Inflammatory macrophage treated with lipopolysaccharide for 4 hours (primary cell): ENCODE measurements at regions not wholly inside any gene's neighbourhood (a gene's known extent, or its start where the extent isn't known, plus 50 kb on each side); places are given as distances from the start of the nearest gene placed in this dataset.
"Not testable (repeated sequence)": the region's sequence is repeated elsewhere in the genome, so short reads cannot be mapped to it uniquely, and the experiment has no call there.

Experiments
- DNase-seq: peaks from one replicate; pipeline ENCODE4 v3.0.0-alpha.2; 2020

DNA sequence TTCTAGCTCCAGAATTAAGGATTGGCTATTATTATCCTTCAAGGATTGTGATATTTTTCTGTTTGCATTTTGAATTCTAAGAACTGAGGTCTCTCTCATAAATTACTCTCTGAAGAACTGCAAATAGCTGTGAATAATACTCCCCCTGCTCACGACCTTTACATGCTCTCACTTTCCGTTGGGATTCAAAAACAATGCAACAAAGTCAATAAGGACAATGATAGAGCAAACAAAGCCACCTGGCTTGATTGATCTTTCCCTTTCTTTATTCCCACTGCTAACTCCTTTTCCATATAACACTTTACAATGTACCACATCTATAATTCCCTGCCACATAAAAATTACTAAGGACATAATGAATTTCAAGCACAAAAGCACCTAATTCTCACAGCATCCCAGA lies 523.0 kb upstream of the CA10 start:
- no peak for DNase-seq

DNA sequence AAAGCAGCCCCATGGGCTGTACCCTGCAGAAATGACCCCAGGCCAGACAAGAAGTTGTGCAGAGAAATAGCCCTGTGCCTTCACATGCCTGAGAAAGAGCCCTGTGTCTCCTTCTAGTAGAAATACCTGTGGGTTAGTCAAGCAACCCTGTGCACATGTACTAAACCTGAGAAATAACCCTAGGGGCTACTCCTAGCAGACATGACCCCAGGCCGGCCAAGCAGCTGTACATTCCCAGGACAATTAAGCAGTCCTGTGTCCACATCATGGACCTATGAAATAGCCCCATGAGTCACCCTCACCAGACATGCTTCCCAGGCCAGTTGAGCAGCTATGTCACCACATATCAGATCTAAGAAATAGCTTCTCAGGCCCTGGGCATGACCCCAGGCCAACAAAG lies 519.7 kb upstream of the CA10 start:
- DNase-seq, result no peak

DNA sequence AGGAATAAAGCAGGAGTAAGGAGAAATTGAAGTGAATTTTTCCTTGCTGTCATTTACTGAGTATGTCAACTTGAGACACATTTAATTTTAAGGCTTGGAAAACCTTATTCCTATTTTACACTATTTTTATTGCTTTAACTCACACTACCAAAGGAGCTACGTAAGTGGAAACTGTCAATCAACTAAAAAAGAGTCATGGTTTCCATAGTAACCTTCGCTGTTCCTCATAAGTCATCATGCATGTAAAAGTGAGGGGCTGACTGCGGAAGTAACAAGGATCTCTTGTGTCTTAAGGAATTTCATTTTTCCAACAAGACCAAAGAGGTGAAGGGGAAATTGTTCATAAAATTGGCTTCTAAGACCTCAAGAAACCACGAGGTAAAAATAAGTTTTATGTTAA lies 516.2 kb upstream of the CA10 start:
- DNase-seq, result no peak

- no peak for DNase-seq
These were observed 515.3 kb upstream of the CA10 start for GRCh38 chr17:52673791-52674190.

DNA sequence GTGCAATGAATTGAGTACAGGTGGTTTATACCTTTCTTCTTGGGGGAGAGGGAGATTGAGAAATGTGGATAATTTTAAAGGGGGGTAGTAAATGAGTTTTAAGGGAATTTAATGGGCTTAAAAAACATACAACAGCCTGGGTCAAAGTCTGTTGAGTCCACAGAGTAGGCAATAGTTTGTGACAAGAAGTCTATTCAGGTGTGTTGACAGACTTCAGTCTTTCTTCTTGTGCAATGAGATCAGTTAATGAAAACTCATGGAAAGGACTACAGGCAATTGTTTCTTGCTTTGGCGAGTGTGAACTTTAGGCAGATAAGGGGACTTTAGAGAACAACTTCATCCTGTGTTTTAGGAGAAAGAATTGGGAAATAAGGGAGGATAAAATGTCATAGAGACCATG lies 507.8 kb upstream of the CA10 start:
- no peak for DNase-seq

DNA sequence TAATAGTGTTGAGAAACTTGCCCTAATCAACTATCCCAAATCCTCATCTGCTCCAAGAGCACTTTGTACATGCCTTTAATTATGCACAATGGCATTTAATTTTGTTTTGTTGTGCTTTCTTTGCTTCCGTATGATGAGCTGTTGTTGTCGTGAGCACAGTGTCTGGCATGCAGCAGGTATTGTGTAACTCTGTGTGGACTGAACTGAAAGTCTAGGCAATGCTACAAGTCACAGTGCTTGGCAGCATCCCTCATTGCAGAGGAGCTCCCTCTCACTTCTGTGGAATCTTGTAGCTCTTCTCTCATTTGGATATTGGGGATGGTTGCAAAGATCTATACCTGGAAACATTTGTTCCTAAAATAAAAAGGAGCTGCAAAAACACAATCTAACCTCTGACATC lies 502.2 kb upstream of the CA10 start:
- no peak for DNase-seq

- DNase-seq, result no peak
These were observed 494.5 kb upstream of the CA10 start for GRCh38 chr17:52653014-52653413.

GRCh38 chr17:52648995-52649394 lies 490.5 kb upstream of the CA10 start:
- DNase-seq, result no peak

GRCh38 chr17:52647411-52647810 lies 488.9 kb upstream of the CA10 start:
- no peak for DNase-seq

GRCh38 chr17:52636443-52636842 lies 477.9 kb upstream of the CA10 start:
- no peak for DNase-seq

GRCh38 chr17:52606590-52606989 lies 448.1 kb upstream of the CA10 start:
- DNase-seq, result no peak

GRCh38 chr17:52606098-52606497 lies 447.6 kb upstream of the CA10 start:
- no peak for DNase-seq

DNA sequence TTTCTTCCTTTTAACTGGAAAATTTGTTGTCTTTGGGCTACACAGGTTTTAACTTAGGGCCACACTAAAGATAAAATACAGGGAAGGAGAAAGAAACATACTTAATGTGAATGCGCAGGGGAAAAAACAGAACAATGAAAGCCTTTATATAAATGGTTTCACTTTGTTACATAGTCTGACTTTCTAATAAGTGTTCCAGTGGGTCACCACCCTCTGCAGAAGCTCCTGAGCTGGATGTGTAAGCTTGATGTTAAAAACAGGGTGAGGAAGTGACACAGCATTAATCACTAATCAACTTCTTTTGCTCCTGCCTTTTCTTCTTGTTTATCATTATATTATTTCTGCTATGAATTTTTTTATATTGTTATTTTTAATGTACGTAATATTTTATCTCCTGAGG lies 445.6 kb upstream of the CA10 start:
- no peak for DNase-seq

DNA sequence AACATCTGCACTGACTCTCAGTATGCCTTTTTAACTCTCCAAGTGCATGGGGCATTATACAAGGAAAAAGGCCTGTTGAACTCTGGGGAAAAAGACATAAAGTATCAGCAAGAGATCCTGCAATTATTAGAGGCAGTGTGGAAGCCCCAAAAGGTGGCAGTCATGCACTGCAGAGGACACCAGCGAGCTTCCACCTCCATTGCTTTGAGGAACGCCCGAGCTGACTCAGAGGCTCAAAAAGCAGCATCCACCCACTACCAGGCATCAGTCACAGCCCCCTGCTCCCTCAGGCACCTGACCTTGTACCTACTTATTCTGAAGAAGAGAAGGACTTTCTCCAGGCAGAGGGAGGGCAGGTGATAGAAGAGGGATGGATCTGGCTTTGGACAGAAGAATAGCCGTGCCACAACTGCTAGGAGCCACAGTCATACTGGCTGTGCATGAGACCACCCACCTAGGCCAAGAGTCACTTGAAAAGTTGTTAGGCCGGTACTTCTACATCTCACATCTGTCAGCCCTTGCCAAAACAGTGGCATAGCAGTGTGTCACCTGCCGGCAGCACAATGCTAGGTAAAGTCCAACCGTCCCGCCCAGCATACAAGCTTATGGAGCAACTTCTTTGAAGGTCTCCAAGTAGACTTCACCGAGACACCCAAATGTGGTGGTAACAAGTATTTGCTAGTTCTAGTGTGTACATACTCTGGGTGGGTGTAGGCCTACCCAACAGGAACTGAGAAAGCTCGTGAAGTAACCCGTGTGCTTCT lies 439.1 kb upstream of the CA10 start:
- not testable (repeated sequence) for DNase-seq

- no peak for DNase-seq
These were observed 436.0 kb upstream of the CA10 start for GRCh38 chr17:52594516-52594915.

DNA sequence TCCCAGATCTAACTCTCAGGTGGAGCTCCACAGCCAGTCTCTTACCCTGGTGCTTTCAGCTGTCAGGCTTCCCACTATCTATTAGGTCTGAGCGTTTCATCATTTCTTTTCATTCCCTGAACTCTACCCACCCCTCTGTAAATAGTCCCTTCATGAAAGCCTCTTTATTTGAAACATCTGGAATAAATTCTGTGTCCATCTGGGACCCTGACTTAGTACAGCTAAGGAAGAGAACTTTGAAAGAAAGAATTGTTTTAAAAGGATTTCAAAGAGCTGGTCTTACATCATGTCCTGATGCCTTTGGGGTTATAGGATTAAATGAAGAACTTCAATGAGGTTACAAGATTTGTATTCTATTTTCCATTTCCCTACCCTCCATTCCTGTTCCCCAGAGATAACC lies 388.5 kb upstream of the CA10 start:
- no peak for DNase-seq

GRCh38 chr17:52546493-52546892 lies 388.0 kb upstream of the CA10 start:
- no peak for DNase-seq

DNA sequence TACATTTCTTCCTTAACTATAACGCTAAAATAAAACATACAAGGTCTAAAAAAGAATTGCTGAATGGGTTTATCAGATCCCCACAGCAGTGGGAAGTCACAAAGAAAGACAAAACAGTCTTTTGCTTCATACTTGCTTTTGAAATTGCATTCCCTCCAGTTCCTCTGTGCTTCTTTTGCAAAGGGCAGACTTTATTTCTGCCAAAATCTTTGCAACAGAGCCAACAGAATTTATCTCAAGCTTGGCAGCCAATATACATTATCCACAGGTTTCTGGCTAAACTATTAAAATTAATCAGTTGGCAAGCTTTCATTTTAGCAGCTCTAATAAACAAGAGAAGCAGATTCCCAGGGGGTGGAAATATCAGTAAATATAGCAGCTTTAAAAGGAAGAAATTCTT lies 378.9 kb upstream of the CA10 start:
- DNase-seq, result no peak

DNA sequence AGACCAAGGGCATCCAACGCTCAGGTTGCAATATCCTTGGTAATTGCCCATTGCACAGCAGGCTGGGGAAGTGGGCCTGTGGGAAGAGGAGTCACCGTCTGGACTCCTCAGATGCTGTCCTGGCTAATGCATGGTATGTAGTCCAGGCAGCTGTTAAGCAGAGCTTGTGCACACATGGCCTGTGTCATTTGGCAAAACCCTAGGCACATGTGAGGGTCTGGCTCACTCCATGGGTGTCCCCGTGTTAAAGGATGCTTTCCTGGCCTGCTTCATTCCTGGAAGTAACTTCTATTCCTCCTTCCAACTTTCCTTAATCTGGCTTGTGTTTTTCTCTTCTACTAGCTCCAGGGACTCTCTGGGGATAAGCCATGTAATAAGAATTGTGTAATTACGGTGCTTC lies 378.0 kb upstream of the CA10 start:
- no peak for DNase-seq

DNA sequence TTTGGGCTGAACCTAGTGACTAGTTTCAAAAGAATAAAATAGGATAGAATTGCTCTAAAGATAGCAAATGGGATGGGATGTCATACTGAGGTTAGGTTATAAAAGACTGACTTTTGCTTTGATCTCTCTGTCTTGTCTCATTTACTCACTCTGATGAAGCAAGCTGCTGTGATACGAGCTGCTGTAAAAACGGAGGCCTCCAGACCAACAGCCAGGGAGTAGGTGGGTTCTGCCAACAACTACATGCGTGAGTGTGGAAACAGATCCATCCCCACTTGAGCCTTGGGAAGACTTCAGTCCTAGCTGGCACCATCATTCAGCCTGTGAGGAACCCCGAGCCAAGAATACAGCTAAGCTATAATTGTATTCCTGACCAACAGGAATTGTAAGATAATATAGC lies 373.9 kb upstream of the CA10 start:
- DNase-seq, result no peak

DNA sequence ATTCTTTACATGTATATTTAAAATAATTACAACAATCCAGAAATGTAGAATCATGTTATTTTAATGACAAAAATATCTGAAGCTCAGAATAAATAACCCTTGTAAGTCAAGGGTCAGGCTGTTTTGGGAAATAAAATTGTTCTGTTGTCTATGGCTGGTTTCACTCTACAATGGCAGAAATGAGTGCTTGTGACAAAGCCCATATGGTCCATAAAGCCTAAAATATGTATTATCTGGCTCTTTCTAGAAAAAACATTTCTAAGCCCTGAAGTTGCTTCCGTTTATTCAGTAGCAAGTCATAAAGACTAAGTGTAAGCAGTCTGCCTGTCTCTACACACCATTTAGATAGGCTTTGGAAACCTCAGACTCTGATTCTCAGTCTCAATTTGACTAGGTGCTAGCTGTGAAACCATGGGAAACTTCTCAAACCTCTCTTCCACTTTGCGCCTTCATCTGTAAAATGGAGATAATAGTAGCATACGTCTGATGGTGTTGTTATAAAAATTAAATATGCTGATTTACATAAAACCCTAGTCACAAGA lies 365.7 kb upstream of the CA10 start:
- DNase-seq, result no peak

GRCh38 chr17:52517176-52517575 lies 358.7 kb upstream of the CA10 start:
- DNase-seq, result no peak

DNA sequence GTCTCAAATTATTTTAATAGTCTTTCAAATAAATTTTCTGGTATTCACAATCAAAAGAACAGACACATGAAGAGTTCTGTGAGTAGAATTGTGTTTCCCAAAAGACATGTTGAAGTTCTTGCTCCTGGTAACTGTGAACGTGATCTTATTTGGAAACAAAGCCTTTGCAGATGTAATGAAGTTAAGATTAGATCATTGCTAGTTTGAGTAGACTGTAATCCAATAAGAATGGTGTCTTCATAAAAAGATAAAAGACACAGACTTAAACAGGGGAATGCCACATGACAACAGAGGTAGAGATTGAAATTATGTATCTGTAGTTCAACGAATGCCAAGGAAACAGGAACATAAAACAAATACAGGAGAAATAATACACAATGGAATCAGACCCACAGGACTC lies 357.4 kb upstream of the CA10 start:
- DNase-seq, result no peak

DNA sequence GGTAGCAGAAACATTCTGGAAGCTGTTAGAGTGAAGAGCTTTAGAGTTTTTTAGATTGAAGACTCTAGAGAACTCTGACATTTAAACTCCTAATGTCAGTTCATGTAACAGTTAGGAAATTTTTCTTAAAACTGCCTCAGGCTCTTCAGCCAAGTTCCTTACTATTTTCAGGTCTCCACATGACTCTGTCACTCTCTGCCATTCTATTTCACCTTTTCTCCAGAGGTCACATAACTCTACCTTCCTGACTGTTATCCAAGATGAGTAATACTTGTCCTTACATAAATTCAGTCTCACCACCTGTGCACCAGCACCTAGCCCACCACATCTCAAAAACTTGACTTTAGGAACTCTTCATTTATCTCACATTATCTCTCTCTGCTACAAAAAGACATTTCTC lies 347.1 kb upstream of the CA10 start:
- DNase-seq, result no peak

- DNase-seq, result no peak
These were observed 345.6 kb upstream of the CA10 start for GRCh38 chr17:52504081-52504480.
